SIG-M5 treated with dmso at 0.1 percent for 504 hours (cell line): ENCODE measurements at regions not wholly inside any gene's neighbourhood (a gene's known extent, or its start where the extent isn't known, plus 50 kb on each side); places are given as distances from the start of the nearest gene placed in this dataset.
A peak's percentile ranks its signal among the peaks of the same experiment; 100 is the strongest.

Experiments
- DNase-seq: peaks from one replicate; lab custom pipeline; 2025; ENCODE audit not compliant: unreplicated experiment; lab: John Stamatoyannopoulos, UW

DNA sequence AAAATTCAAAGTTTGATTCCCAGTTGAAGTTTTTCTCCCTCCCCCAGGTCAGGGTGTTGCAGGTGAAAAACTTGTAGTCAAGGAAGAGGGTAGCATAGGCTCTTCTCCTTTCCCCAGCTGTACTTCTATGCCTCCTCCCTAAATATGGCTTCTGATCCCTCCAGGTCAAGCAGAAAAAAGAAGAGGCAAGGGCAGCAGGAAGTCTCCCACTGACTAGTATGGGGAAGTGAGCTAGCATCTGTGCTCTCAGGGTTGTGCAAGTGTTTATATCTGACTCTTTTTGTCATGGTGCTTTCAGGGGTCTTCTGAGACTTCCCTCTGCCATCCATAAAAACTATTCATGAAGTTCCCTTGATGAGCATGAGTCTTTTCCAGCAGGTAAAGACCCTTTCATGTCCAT lies 76.0 kb downstream of the ATPSCKMT start:
- DNase-seq = peak; percentile 98

DNA sequence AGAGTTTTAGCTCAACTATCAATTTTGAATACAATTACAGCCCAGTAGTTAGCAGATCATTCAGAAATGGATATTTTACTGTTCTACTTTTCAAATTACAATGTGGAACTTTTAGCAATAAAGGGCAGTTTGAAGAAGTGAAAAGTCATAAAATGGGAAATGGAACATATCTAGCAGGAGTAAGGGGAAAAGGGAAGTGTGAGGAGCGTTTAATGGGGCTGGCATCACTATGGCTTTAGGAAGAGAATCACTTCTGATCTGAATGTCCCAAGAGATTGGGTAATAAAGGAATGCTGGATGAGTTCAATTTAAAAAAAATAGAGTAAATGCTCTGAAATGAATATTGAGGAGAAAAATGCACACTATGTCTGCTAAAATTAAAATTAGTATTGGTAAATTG lies 77.4 kb downstream of the ATPSCKMT start:
- peak; percentile 54 for DNase-seq

- no peak for DNase-seq
Observed at GRCh38 chr5:10169359-10169758, 80.3 kb downstream of the ATPSCKMT start.

- no peak for DNase-seq
Observed at GRCh38 chr5:10168254-10168653, 81.4 kb downstream of the ATPSCKMT start.

DNA sequence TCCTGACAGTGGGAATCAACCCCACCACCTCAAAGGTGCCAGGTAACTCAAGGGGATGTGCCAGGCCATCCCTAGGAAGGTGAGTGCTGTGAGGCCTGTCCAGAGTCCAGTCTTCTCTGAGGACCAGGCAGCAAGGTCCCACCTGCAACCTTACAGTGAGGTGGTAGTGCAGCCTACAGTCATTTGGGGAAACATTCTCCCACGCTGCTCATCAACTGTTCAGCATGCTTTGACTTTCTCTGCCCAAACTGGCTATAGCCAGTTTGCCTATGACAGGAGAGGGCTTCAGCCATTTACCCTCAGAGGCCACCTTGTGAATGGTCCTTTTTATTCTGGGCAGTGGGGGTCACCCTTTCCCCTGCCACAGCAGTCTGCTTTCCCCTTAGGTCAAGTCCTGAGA lies 81.9 kb downstream of the ATPSCKMT start:
- no peak for DNase-seq

GRCh38 chr5:10166392-10166791 lies 83.3 kb downstream of the ATPSCKMT start:
- no peak for DNase-seq

- no peak for DNase-seq
Observed at GRCh38 chr5:10162468-10162867, 87.2 kb downstream of the ATPSCKMT start.

DNA sequence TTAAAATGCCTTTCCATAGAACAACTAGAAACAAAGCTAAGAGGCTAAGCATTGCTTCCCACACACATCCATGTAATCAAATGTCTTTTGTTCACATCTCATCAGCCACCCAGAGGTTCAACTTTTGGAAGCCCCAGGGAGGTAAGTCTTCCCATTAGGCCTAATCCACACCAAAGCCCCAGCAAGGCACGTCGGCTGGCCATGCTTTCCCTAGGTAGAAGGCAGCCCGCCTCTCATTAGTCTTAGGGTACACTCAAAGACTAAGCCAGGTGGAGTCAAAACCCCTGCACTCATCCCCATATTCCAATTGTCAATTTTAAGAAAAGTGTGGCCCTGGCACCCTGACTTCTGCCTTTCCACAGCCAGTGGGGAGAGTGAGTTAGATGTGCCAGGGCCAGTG lies 87.9 kb downstream of the ATPSCKMT start:
- DNase-seq = no peak

GRCh38 chr5:10160241-10160640 lies 89.4 kb downstream of the ATPSCKMT start:
- DNase-seq = no peak

GRCh38 chr5:10158886-10159285 lies 90.8 kb downstream of the ATPSCKMT start:
- no peak for DNase-seq

DNA sequence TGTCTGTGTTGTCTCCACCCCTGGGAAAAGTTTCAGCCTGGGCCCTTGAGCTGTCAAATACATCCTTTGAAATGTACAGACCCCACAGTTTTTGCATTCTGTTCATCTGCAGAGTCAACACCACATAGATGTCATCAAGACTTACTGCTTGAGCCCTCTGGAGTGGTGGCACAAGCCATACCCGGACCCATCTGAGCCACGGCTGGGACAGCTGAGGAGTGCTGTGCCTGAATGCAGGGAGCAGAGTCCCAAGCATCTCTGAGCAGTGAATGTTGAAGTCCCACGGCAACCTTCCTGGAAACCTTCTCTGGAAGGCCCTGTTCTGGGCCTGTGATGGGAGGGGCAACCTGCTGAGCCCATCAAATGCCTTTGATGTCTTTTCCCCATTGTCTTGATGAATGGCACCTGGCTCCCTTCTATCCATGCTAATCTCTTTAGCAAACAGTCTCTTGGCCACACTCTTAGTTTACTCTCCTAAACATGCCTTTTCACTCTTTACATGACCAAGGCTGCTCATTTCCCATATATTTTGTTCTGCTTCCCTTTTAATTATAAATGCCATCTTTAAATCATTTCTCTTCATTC lies 92.5 kb downstream of the ATPSCKMT start:
- no peak for DNase-seq

DNA sequence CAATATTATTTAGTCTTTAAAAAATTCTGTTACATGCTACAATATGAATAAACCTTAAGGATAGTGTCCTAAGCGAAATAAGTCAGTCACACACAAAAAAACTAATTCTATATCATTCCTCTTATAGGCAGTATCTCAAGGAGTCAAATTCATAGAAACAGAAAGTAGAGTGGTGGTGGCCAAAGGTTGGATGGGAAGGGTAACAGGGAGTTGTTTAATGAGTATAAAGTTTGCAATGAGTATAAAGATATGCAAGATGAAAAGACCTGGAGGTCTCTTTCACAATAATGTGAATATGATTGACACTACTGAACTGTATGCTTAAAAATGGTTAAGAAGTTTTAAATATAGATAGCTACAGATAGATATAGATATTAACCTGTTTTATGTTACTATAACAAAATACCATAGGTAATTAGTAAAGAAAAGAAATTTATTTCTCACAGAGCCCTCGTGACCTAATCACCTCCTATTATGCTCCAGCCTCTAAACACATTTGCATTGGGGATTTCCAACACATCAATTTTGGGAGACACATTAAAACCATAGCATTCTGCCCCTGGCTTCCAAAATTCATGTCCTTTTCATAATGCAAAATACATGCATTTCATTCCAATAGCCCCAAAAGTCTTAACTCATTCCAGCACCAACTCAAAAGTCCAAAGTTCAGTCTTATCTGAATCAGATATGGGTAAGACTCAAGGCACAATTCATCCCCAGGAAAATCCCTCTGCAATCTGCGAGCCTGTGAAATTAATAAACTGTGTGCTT lies 93.6 kb downstream of the ATPSCKMT start:
- no peak for DNase-seq

GRCh38 chr5:10153808-10154537 lies 95.7 kb downstream of the ATPSCKMT start:
- DNase-seq = no peak

DNA sequence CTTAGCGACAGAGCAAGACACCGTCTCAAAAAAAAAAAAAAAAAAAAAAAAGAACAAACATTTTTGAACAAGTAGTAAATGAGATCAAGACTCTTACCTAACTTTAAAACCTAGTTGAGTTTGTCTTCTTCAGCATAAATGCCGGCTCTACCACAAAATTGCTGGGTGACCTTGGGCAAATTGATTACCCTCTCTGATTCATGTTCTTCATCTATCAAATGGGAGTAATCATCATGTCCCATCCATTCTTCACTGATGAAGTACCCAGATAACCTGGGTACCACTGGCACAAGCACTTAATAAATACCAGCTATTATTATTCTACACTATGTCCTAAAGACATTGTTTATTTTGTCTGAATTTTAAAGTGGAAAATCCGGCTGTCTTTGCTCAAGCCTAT lies 96.3 kb downstream of the ATPSCKMT start:
- no peak for DNase-seq

GRCh38 chr5:10151656-10152055 lies 98.0 kb downstream of the ATPSCKMT start:
- no peak for DNase-seq

GRCh38 chr5:10149911-10150310 lies 99.8 kb downstream of the ATPSCKMT start:
- DNase-seq = no peak

GRCh38 chr5:10145923-10146401 lies 103.7 kb downstream of the ATPSCKMT start:
- peak; percentile 60 for DNase-seq

- DNase-seq = no peak
Observed at GRCh38 chr5:10144040-10144439, 105.6 kb downstream of the ATPSCKMT start.

GRCh38 chr5:10140195-10140973 lies 109.3 kb downstream of the ATPSCKMT start:
- no peak for DNase-seq

- no peak for DNase-seq
Observed at GRCh38 chr5:10138395-10139057, 111.2 kb downstream of the ATPSCKMT start.

DNA sequence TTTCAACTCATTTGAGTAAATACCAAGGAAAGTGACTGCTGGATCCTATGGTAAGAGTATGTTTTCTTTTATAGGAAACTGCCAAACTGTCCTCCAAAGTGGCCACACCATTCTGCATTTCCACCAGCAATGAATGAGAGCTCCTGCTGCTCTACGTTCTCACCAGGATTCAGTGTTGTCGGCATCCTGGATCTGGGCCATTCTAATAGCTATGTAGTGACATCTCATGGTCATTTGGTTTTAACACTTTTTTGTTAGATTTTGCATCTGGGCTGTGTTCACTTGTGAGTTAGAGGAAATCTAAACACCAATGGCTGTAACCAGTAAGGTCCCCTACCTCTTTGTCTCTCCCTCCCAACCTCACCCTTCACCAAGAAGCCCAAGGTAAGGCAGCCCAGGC lies 115.9 kb downstream of the ATPSCKMT start:
- no peak for DNase-seq
